GM12873 (cell line): ENCODE measurements at regions not wholly inside any gene's neighbourhood (a gene's known extent, or its start where the extent isn't known, plus 50 kb on each side); places are given as distances from the start of the nearest gene placed in this dataset.

Experiments used
- CTCF ChIP-seq: IDR thresholded peaks from 2 replicates; pipeline ENCODE4 v1.5.1; 2012; ENCODE audit warnings: low read depth, mild to moderate bottlenecking, moderate library complexity, low read length, control low read depth; ENCODE audit not compliant: insufficient read depth; ENCODE audit errors: missing control alignments

- TF ChIP-seq CTCF = no peak
These were observed 476.2 kb upstream of the TSHZ3 start for GRCh38 chr19:31825134-31826094.

GRCh38 chr19:31826325-31826724 lies 477.1 kb upstream of the TSHZ3 start:
- no peak for TF ChIP-seq CTCF

GRCh38 chr19:31831421-31832175 lies 482.4 kb upstream of the TSHZ3 start:
- no peak for TF ChIP-seq CTCF

- no peak for TF ChIP-seq CTCF
These were observed 482.9 kb upstream of the TSHZ3 start for GRCh38 chr19:31832176-31832548.

GRCh38 chr19:31834070-31834469 lies 484.8 kb upstream of the TSHZ3 start:
- TF ChIP-seq CTCF = no peak

- TF ChIP-seq CTCF = no peak
These were observed 489.1 kb upstream of the TSHZ3 start for GRCh38 chr19:31838163-31838815.

- TF ChIP-seq CTCF = no peak
These were observed 491.1 kb upstream of the TSHZ3 start for GRCh38 chr19:31840371-31840770.
